ENCODE measurements at regions not wholly inside any gene's neighbourhood (a gene's known extent, or its start where the extent isn't known, plus 50 kb on each side); places are given as distances from the start of the nearest gene placed in this dataset.

- Histone ChIP-seq H3K27me3 (ENCODE audit: low read depth, low read length) (no peaks in the 10 kb centered on the region), H3K9me3 (ENCODE audit: control insufficient read depth in 1 of 2, low read length in 2 of 2) (no peaks in the 10 kb centered on the region), H3K4me1 (ENCODE audit: control insufficient read depth in 1 of 2, insufficient read depth in 2 of 2, low read length in 2 of 2) (no peaks in the 10 kb centered on the region), H3K27ac (ENCODE audit: low read length) (no peak overlapping the region), H3K4me3 (ENCODE audit: low read depth in 1 of 2, low read length in 2 of 2) (no peak overlapping the region), H3K36me3 (ENCODE audit: control insufficient read depth in 1 of 2, insufficient read depth in 2 of 2, low read length in 2 of 2) (no peaks in the 10 kb centered on the region)
Observed at GRCh38 chr5:74135033-74135432, 505.5 kb downstream of the ENC1 start.

- H3K4me3 ChIP-seq (ENCODE audit: low read depth in 1 of 2, low read length in 2 of 2) = no peak overlapping the region
- no peaks in the 10 kb centered on the region for H3K36me3 ChIP-seq (ENCODE audit: control insufficient read depth in 1 of 2, insufficient read depth in 2 of 2, low read length in 2 of 2)
- no peaks in the 10 kb centered on the region for H3K4me1 ChIP-seq (ENCODE audit: control insufficient read depth in 1 of 2, insufficient read depth in 2 of 2, low read length in 2 of 2)
- no peaks in the 10 kb centered on the region for H3K9me3 ChIP-seq (ENCODE audit: control insufficient read depth in 1 of 2, low read length in 2 of 2)
- no peak overlapping the region for H3K27ac ChIP-seq (ENCODE audit: low read length)
- no peaks in the 10 kb centered on the region for H3K27me3 ChIP-seq (ENCODE audit: low read depth, low read length)
Observed at GRCh38 chr5:74132485-74132884, 506.5 kb downstream of the ARHGEF28 start.

- no peak overlapping the region for H3K27ac ChIP-seq (ENCODE audit: low read length)
- no peaks in the 10 kb centered on the region for H3K4me1 ChIP-seq (ENCODE audit: control insufficient read depth in 1 of 2, insufficient read depth in 2 of 2, low read length in 2 of 2)
- no peaks in the 10 kb centered on the region for H3K27me3 ChIP-seq (ENCODE audit: low read depth, low read length)
- H3K4me3 ChIP-seq (ENCODE audit: low read depth in 1 of 2, low read length in 2 of 2) = no peak overlapping the region
- no peaks in the 10 kb centered on the region for H3K36me3 ChIP-seq (ENCODE audit: control insufficient read depth in 1 of 2, insufficient read depth in 2 of 2, low read length in 2 of 2)
- no peaks in the 10 kb centered on the region for H3K9me3 ChIP-seq (ENCODE audit: control insufficient read depth in 1 of 2, low read length in 2 of 2)
Observed at GRCh38 chr5:74131250-74131649, 505.3 kb downstream of the ARHGEF28 start.

- H3K4me1 ChIP-seq (ENCODE audit: control insufficient read depth in 1 of 2, insufficient read depth in 2 of 2, low read length in 2 of 2) = no peaks in the 10 kb centered on the region
- no peaks in the 10 kb centered on the region for H3K27me3 ChIP-seq (ENCODE audit: low read depth, low read length)
- H3K4me3 ChIP-seq (ENCODE audit: low read depth in 1 of 2, low read length in 2 of 2) = no peak overlapping the region
- no peaks in the 10 kb centered on the region for H3K9me3 ChIP-seq (ENCODE audit: control insufficient read depth in 1 of 2, low read length in 2 of 2)
- H3K36me3 ChIP-seq (ENCODE audit: control insufficient read depth in 1 of 2, insufficient read depth in 2 of 2, low read length in 2 of 2) = no peaks in the 10 kb centered on the region
- H3K27ac ChIP-seq (ENCODE audit: low read length) = no peak overlapping the region
Observed at GRCh38 chr5:74130155-74130897, 504.3 kb downstream of the ARHGEF28 start.

GRCh38 chr5:74127381-74128320 lies 501.7 kb downstream of the ARHGEF28 start:
- Histone ChIP-seq H3K9me3 (ENCODE audit: control insufficient read depth in 1 of 2, low read length in 2 of 2) (no peaks in the 10 kb centered on the region), H3K4me1 (ENCODE audit: control insufficient read depth in 1 of 2, insufficient read depth in 2 of 2, low read length in 2 of 2) (no peaks in the 10 kb centered on the region), H3K27ac (ENCODE audit: low read length) (no peak overlapping the region), H3K27me3 (ENCODE audit: low read depth, low read length) (no peaks in the 10 kb centered on the region), H3K36me3 (ENCODE audit: control insufficient read depth in 1 of 2, insufficient read depth in 2 of 2, low read length in 2 of 2) (no peaks in the 10 kb centered on the region), H3K4me3 (ENCODE audit: low read depth in 1 of 2, low read length in 2 of 2) (no peak overlapping the region)

GRCh38 chr5:74126294-74126693 lies 500.3 kb downstream of the ARHGEF28 start:
- Histone ChIP-seq H3K4me1 (ENCODE audit: control insufficient read depth in 1 of 2, insufficient read depth in 2 of 2, low read length in 2 of 2) (no peaks in the 10 kb centered on the region), H3K27ac (ENCODE audit: low read length) (no peak overlapping the region), H3K27me3 (ENCODE audit: low read depth, low read length) (no peaks in the 10 kb centered on the region), H3K4me3 (ENCODE audit: low read depth in 1 of 2, low read length in 2 of 2) (no peak overlapping the region), H3K9me3 (ENCODE audit: control insufficient read depth in 1 of 2, low read length in 2 of 2) (no peaks in the 10 kb centered on the region), H3K36me3 (ENCODE audit: control insufficient read depth in 1 of 2, insufficient read depth in 2 of 2, low read length in 2 of 2) (no peaks in the 10 kb centered on the region)

- Histone ChIP-seq H3K36me3 (ENCODE audit: control insufficient read depth in 1 of 2, insufficient read depth in 2 of 2, low read length in 2 of 2) (no peaks in the 10 kb centered on the region), H3K4me3 (ENCODE audit: low read depth in 1 of 2, low read length in 2 of 2) (no peak overlapping the region), H3K9me3 (ENCODE audit: control insufficient read depth in 1 of 2, low read length in 2 of 2) (no peaks in the 10 kb centered on the region), H3K27ac (ENCODE audit: low read length) (no peak overlapping the region), H3K4me1 (ENCODE audit: control insufficient read depth in 1 of 2, insufficient read depth in 2 of 2, low read length in 2 of 2) (no peaks in the 10 kb centered on the region), H3K27me3 (ENCODE audit: low read depth, low read length) (no peaks in the 10 kb centered on the region)
Observed at GRCh38 chr5:74124826-74125225, 498.8 kb downstream of the ARHGEF28 start.

GRCh38 chr5:74123929-74124328 lies 497.9 kb downstream of the ARHGEF28 start:
- Histone ChIP-seq H3K27me3 (ENCODE audit: low read depth, low read length) (no peaks in the 10 kb centered on the region), H3K4me1 (ENCODE audit: control insufficient read depth in 1 of 2, insufficient read depth in 2 of 2, low read length in 2 of 2) (no peaks in the 10 kb centered on the region), H3K9me3 (ENCODE audit: control insufficient read depth in 1 of 2, low read length in 2 of 2) (no peaks in the 10 kb centered on the region), H3K36me3 (ENCODE audit: control insufficient read depth in 1 of 2, insufficient read depth in 2 of 2, low read length in 2 of 2) (no peaks in the 10 kb centered on the region), H3K27ac (ENCODE audit: low read length) (no peak overlapping the region), H3K4me3 (ENCODE audit: low read depth in 1 of 2, low read length in 2 of 2) (no peak overlapping the region)

- Histone ChIP-seq H3K36me3 (ENCODE audit: control insufficient read depth in 1 of 2, insufficient read depth in 2 of 2, low read length in 2 of 2) (no peaks in the 10 kb centered on the region), H3K27ac (ENCODE audit: low read length) (no peak overlapping the region), H3K27me3 (ENCODE audit: low read depth, low read length) (no peaks in the 10 kb centered on the region), H3K4me3 (ENCODE audit: low read depth in 1 of 2, low read length in 2 of 2) (no peak overlapping the region), H3K4me1 (ENCODE audit: control insufficient read depth in 1 of 2, insufficient read depth in 2 of 2, low read length in 2 of 2) (no peaks in the 10 kb centered on the region), H3K9me3 (ENCODE audit: control insufficient read depth in 1 of 2, low read length in 2 of 2) (peaks cover 0 to 5% of the 10 kb centered on the region in 2 donors)
Observed at GRCh38 chr5:74122979-74123590, 497.1 kb downstream of the ARHGEF28 start.

GRCh38 chr5:74122175-74122574 lies 496.2 kb downstream of the ARHGEF28 start:
- H3K4me1 ChIP-seq (ENCODE audit: control insufficient read depth in 1 of 2, insufficient read depth in 2 of 2, low read length in 2 of 2) = no peaks in the 10 kb centered on the region
- H3K27me3 ChIP-seq (ENCODE audit: low read depth, low read length) = no peaks in the 10 kb centered on the region
- H3K36me3 ChIP-seq (ENCODE audit: control insufficient read depth in 1 of 2, insufficient read depth in 2 of 2, low read length in 2 of 2) = no peaks in the 10 kb centered on the region
- H3K27ac ChIP-seq (ENCODE audit: low read length) = no peak overlapping the region
- no peak overlapping the region for H3K4me3 ChIP-seq (ENCODE audit: low read depth in 1 of 2, low read length in 2 of 2)
- H3K9me3 ChIP-seq (ENCODE audit: control insufficient read depth in 1 of 2, low read length in 2 of 2) = peaks cover 0 to 5% of the 10 kb centered on the region in 2 donors

- Histone ChIP-seq H3K27me3 (ENCODE audit: low read depth, low read length) (no peaks in the 10 kb centered on the region), H3K4me3 (ENCODE audit: low read depth in 1 of 2, low read length in 2 of 2) (no peak overlapping the region), H3K4me1 (ENCODE audit: control insufficient read depth in 1 of 2, insufficient read depth in 2 of 2, low read length in 2 of 2) (no peaks in the 10 kb centered on the region), H3K9me3 (ENCODE audit: control insufficient read depth in 1 of 2, low read length in 2 of 2) (peaks cover 0 to 5% of the 10 kb centered on the region in 2 donors), H3K27ac (ENCODE audit: low read length) (no peak overlapping the region), H3K36me3 (ENCODE audit: control insufficient read depth in 1 of 2, insufficient read depth in 2 of 2, low read length in 2 of 2) (no peaks in the 10 kb centered on the region)
Observed at GRCh38 chr5:74120585-74120984, 494.6 kb downstream of the ARHGEF28 start.
